HG03378 (cell line): ENCODE measurements at regions not wholly inside any gene's neighbourhood (a gene's known extent, or its start where the extent isn't known, plus 50 kb on each side); places are given as distances from the start of the nearest gene placed in this dataset.

Experiments used
- ATAC-seq: cut with Tn5 transposase; IDR thresholded peaks from one replicate; pipeline ENCODE4 v1.9.1; 2021; ENCODE audit warnings: mild to moderate bottlenecking, moderate library complexity; ENCODE audit not compliant: unreplicated experiment

DNA sequence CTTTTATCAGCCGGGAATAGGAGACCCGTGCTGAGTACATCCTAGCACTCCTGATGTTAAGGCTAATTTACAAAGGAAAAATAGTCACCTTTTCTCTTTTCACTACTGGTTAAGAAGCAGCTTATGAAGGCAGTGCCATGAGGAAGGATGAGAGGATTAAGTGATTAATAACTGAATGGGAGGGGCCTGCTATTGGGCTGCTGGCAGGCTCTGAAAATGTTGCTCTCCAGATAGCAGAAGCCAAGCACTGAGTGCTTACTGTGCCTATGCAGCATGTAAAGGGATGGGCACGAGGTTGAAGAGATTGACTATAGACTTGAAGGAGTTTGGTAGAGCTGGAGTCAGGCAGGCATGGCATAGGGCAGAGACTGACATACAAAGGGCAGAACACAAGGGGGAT lies 282.4 kb upstream of the THSD7B start:
- ATAC-seq, result no peak

DNA sequence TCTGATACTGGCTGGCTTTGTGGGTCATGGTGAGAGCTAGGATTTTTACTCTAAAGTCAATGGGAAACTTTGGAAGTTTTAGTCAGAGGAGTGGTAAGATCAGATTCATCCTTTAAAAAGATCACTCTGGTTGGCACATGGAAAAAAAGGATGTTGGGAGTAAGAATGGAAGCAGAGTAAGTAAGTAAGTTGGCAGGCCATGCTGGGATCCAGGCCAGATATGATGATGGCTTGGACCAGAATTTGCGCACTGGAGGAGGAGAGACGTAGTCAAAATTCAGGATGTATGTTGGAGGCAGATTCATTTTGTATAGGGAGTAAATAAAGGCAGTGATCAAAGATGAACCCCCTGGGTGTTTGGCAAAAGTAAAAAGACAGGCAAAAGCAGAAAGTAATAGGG lies 283.3 kb upstream of the THSD7B start:
- no peak for ATAC-seq

DNA sequence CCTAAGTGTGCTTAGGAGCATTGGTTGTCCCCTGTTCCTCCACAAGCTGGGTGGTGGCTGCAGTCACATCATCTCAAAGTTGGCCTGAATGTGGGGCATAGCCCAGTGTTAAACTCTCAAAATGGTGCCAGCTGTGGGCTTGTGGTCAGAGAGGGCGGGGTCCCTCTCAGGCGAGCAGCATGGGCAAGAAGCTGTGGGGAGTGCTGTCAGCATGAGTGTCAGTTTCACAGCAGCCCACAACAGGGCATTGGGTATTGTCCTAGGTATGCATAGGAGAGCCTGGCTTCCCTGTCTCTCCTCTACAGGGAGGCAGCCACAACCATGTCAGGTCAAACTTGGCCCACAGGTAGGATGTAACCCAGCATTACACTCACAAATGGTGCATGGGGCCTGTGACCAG lies 285.6 kb upstream of the THSD7B start:
- no peak for ATAC-seq

DNA sequence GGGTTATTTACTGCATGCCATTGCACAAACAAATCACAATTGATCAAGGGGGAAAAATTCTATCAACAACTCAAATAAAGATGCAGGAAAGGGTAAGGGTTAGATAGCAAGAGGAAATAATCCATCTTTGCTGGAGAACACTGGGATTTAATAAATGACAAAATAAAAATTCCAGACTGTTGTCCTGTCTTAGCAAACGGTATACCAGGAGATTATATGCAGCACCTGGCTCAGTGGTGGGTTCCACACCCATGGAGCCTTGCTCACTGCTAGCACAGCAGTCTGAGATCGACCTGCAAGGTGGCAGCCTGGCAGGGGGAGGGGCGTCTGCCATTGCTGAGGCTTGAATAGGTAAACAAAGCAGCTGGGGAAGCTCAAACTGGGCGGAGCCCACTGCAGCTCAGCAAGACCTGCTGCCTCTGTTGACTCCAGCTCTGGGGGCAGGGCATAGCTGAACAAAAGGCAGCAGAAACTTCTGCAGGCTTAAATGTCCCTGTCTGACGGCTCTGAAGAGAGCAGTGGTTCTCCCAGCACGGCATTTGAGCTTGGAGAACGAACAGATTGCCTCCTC lies 296.5 kb upstream of the THSD7B start:
- ATAC-seq, result no peak

DNA sequence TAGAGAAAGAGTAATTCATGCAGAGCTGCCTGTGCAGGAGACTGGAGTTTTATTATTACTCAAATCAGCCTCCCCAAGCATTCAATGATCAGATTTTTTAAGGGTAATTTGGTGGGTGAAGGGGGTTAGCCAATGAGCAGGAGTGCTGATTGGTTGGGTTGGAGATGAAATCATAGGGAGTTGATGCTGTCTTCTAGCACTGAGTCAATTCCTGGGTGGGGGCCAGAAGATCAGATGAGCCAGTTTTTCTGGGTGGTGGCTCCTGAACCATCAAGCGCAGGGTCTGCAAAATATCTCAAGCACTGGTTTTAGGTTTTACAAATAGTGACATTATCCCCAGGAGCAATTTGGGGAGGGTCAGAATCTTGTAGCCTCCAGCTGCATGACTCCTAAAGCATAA lies 312.8 kb upstream of the THSD7B start:
- no peak for ATAC-seq

DNA sequence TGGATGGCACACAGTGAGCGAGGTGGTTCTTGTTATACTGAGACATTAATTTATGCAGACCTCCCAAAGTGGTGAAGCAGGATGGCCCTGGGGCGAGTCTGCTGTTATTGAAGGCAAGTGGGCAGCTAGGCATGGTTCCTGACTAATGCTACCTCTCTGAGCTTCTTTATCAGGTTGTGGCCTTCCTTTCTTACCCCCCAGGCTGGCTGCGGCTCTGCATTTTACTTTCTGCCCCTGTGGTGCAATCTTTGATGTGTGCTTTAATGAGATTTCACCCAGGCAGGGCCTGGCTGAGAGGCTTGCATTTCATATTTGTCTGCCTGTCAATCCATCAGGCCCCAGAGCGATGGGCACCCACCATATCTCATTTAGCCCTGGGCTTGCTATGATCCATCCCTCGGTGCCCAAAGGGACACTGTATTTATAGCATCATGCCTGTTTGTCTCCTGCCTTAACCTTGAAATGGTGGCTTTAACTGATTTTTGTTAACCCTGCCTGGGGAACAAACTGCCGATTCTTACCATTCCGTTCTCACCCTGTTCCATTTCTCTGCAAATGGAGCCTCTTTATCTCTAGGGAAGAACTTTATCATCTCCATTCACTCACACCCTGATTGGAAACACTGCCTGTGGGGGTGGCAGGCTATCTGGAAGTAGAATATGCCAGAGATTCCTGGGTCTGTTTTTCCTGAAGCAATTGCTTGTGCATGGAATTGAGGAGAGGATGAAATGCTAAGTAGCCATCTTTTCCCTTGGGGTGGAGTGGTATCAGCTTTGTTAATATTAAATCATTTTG lies 316.2 kb upstream of the THSD7B start:
- no peak for ATAC-seq

DNA sequence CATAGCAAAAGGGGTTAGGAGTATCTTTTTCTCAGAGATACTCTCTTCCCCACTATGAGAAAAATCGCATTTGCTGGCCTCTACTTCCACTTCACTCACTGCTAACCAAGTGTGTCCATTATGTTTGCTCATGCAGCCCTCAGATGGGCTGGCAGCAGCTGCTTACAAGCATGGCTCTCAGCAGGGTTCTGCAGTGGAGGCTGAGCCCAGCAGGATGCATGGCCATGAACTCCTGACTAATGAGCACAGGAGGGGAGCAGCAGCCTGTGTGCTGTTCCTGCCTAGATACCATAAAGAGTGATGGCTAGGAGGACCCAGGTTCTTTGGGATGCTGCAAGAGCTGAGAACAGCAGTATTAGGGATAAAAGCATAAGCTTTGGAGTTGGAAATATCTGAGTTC lies 316.9 kb upstream of the THSD7B start:
- ATAC-seq, result no peak

DNA sequence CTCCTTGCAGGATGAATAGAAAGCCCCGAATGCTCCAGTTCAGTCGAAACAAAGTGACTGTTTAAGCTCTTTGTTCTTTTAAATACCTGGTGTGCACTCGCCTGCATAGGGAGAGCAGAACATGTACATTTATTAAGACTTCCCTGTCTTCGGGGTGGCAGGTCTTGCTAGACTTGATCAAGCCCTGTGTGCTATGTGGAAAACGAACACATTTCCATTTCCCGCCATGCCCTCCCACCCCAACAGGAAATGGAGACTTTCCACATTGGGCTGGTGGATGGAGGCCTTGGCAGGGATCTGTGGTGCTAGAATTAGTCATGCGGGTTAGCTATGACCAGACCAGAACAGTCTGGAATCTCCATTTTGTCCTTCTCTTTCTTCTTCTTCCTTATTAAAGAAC lies 321.0 kb upstream of the THSD7B start:
- ATAC-seq, result no peak

DNA sequence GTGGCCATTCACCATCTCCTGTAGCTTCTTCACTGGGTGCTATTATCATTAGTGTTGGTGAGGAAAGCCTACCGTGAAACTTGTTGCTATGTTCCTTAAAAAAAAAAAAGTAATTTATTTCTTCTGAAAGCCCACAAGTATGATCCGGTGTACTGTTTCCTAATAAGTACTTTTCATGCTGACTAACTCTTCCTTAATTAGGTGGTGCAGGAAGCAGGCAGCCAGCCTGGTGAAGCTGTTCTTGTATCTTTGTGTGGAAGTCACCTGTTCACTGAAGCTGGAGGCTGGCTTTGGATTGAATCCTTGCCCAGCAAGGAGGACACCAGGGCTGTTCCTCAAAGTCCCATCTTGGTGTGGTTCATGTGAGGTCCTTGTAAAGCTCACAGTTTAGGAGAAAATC lies 321.7 kb upstream of the THSD7B start:
- no peak for ATAC-seq

DNA sequence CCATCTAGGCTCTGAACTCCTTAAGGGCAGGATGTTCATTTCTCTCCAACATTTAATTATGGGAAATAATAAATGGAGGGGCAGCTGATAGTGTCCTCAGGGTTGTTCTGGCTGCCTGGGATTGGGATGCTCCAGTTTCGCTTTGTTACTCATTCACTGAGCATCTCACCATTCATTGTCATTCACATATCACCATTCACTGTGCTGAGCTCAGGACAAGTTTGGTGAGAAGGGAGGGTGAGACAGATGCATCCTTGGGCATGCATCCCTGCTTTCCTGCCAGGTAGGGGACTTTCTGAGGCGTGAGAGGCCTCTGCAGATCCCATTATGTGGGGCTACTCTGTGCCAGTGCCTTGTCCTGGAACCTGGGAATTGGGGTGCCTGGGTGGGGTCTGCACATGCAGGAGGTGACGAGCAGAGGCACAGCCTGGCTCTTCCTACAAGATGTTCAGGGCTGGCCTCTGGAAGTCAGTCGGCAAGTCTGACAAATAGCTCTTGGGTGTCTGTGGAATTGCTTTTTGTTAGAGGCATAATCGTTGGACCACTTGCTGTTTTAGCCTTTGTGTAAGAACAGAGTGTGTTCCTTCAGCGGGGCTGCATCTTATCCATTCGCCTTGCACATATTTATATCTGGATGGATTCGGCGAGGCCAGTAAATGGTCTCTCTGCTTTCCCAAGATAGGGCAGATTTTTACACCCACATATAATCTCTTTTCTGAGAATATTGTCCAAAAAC lies 323.2 kb upstream of the THSD7B start:
- no peak for ATAC-seq

DNA sequence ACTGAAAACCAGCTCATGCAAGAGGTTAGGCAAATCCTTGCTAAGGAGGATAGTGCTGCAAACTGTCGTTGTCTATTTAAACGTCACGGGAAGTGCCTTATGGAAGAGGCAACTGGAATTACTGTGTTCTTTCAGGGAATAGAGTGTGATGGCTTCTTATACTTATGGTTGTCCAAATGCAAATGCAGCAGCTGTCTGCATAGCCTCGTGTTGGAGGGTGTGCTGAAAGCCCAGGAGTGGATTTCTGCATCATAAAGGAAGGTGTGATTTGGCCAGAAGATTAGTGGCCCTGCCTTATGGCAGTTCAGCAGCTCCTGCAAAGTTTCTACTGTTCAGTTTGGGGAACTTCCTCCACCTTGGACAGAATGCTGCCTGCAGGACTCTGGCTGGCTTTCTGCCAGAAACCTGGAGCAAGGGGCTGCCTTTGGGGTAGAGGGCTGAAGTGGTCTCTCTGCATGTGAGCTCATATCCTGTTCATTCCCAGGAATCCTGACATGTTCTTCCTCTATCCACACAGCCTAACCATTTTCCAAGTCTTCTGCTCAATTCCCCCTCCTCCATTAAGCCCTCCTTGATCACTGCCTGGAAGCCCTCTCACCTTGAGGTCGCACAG lies 321.2 kb upstream of the CXCR4 start:
- no peak for ATAC-seq

DNA sequence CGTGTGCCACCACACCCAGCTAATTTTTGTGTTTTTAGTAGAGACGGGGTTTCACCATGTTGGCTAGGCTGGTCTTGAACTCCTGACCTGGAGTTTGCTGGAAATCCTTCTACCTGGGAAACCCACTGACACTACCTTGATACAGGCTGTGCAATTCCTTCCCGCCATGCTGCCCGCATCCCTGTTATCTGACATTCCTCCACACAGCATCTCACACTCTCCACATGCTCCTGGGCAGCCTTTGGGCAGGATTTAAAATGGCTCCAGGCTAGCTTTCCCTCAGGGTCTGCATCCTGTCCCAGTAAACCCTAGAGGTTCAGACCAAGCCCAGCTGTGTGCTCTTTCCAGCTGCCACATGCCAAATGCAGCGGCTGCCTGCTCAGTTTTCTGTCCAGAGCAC lies 319.5 kb upstream of the CXCR4 start:
- no peak for ATAC-seq

DNA sequence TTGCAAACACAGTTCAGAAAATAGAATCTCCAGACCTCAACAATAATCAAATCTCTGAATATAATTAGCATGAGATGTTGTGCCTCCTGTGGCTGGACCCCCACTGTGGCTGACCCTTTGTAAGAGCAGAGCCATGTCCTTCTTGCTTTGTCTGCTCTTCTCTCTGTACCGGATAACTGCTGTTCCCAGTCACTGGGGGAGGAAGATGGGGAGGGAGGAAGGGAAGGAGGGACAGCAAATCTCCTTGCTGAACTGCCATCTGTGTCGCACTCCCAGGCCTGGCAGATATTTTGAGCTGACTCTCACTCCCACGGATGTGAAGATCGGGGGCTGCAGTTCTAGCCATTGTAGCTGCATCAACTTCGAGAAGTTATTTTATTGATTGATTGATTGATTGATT lies 319.0 kb upstream of the CXCR4 start:
- ATAC-seq, result no peak

DNA sequence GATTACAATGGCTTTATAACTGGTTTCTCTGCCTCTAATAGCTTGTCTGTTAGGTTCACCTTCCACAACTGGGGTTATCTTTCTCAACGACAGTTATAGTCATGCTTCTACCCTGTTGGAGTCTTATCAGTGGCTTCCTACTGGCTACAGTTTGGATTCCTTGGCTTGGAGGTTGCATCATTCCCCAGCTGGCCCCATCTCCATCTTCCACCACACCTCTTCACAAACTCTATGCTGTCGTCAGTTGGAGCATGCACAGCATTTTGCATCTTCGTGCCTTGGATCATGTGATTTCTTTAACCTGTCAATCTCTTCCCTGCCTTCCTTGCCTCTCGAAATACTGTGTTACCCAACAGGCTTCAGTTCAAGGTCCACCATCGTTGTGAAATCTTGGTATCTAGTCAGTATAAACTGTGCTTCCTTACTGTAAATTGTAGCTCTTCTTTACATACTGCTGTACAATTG lies 316.3 kb upstream of the CXCR4 start:
- no peak for ATAC-seq

DNA sequence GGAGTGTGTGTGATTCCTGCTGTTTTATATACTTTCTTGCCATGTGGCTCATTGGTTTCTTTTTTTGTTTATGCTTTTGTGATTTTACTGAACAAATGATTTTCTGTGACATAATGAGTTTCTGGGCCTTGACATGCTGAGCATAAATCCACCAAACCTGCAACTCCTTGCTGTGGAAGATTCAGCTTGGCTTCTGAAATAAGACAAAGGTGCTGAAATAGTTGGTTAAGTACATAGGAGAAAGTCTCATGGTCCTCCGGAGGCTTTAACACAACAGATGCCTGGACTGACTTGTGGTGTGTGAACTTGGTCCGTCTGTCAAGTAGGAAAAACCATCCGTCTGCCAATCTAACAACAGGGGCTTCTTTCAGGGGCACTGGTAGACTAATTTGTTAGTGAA lies 315.3 kb upstream of the CXCR4 start:
- no peak for ATAC-seq

DNA sequence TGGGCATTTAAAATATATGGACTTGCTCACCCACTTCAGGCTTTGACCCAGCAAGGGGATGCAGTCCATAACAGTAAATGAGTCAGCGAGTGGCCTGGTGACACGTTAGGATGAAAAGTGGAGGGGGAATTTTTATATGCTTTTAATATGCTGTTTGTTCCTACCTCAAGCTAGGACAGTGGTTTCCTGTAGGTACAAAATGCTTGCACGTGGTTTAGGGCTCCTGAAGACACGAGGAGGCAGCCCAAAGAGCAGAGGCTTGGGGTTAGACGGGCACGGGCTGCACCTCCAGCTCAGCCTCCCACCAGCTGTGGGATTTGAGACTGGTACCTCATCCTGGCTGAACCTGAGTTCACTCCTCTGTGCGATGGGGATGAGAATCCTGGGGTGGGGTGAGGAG lies 306.2 kb upstream of the CXCR4 start:
- ATAC-seq, result no peak

DNA sequence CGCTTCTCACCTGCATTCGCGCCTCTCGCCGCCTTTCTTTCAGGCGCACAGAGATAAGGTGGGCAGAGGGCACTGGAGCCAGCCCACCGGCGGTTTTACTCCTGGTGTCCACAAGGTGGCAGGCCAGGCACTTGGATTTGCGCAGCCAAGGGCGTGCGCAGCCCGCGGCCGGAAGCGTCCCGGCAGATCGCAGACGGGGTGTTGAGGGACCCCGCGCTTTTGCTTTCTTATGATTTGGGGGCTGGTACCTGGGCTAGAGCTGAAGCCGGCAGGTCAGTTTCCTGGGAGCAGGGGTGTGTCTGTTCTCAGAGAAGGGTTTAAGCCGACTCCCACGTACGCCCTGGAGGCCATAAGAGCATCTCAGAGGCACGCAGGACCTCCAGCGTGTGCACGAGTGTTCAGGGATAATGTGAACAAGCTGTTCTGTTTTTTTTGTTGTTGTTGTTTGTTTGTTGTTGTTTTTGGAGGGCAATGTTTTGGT lies 305.6 kb upstream of the CXCR4 start:
- ATAC-seq, result peak; percentile 90

DNA sequence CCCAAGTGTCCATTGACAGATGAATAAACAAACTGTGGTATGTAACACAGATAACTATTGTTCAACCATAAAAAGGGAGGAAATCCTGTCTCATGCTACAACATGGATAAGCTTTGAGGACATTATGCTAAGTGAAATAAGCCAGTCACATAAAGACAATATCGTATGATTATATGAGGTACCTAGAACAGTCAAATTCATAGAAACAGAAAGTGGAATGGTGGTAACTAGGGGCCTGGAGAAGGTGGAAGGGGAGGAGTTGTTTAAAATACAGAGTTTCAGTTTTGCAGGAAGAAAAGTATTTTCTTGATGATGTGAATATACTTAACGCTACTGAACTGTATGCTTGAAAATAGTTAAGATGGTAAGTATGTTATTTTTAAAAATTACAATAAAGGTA lies 304.6 kb upstream of the CXCR4 start:
- no peak for ATAC-seq

DNA sequence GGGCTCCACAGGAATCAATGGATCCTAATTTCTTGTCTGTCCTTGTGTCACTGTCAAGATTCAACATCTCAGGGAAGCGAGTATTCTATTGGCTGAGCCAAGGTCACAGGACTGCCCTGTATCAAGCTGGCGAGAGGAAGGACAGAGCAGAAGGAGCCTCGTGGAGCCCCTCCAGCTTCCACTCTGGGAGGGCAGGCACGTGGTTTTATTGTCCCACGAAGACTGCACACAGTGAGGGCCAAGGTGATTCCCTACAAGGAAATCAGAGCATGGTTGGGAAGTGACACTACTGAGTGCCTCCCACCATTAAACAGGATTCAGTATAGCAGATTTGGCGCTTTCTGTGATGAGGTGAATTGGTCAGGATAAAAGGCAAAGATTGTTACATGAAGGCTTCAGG lies 302.4 kb upstream of the CXCR4 start:
- ATAC-seq, result no peak

DNA sequence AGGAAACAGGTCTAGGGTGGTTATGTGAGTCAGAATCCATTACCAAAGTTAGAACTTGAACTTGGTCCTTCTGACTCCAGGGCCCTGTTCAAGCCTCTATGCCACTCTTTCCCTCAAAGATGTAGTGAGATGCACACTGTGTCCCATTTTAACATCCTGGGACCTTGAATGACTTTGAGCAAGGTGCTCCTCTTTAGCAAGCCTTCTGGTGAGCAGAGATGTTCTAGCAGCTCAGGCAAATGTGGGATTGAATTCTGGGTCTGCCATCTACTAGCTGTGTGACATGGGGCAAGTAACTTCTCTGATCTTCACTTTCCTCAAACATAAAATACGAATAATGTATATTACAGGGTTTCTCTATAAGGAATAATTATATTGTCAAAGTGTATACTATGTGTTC lies 294.0 kb upstream of the CXCR4 start:
- no peak for ATAC-seq

DNA sequence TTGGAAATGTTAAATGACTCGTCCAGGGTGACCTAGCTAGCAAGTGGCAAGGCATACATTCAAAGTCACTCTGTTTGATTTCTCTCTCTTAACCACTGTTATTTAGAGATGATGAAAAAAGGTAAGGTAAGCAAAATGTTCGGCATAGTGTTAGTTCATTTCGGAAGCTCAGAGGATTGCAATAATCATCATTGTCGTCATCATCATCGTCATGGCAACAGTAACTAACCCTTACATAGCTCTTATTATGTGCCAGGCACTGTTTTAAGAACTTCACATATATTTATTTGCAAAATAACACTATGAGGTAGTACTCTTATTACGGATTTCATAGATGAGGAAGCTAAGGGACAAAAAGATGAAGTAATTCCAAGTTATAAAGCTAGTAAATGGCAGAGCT lies 292.7 kb upstream of the CXCR4 start:
- ATAC-seq, result no peak

DNA sequence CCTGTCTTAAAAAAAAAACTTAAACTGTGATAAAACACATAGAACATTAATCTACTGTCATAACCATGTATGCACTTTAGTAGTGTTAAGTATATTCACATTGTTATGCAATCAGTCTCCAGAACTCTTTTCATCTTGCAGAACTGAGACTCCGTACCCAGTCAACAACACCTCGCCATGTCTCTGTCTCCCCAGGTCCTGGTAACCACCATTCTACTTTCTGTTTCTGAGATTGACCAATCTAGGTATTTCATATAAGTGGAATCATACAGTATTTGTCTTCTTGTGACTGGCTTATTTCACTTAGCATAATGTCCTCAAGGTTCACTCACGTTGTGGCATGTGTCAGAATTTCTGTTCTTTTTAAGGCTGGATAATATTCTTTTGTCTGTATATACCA lies 290.8 kb upstream of the CXCR4 start:
- ATAC-seq, result no peak
